SK-N-SH (cell line): ENCODE measurements at regions not wholly inside any gene's neighbourhood (a gene's known extent, or its start where the extent isn't known, plus 50 kb on each side); places are given as distances from the start of the nearest gene placed in this dataset.

ENCODE experiments used
- CTCF ChIA-PET: fragments of 300-600, 350-600 bp; formaldehyde crosslinking; extraction: SDS; loops from one replicate; lab custom pipeline; 2021; lab: Yijun Ruan, JAX
- POLR2A ChIA-PET: fragments of 350-600 bp; sonication (Branson Sonifier 250); formaldehyde crosslinking; extraction: SDS; loops from one replicate; lab custom pipeline; 2020; ENCODE audit warnings: antibody characterized with exemption, inconsistent platforms; lab: Yijun Ruan, JAX
- DNase-seq: peaks from one replicate; pipeline ENCODE4 v3.0.0; 2012
- H2AFZ ChIP-seq: fragments of 200-600 bp; sonication (generic); 2 replicates; pipeline ENCODE4 v1.8.1; 2016; ENCODE audit warnings: antibody characterized with exemption, mild to moderate bottlenecking, low read depth
- H3F3A ChIP-seq: fragments of 200-600 bp; sonication (generic); replicated peaks from 2 replicates; pipeline ENCODE3; 2016; ENCODE audit warnings: antibody characterized with exemption, mild to moderate bottlenecking; ENCODE audit not compliant: insufficient read depth
- H3K27ac ChIP-seq, 2 experiments: fragments of 200-500 bp in 1 of 2; fragments of 200-600 bp in 1 of 2; sonication (Bioruptor generic) in 1 of 2; sonication (generic), shearing (Covaris generic) in 1 of 2; 2 replicates each; pipeline versions ENCODE4 v1.5.1 to v1.6.1; 2014 to 2016; ENCODE audit warnings: low read depth in 2 of 2, inconsistent platforms in 1 of 2, low read length in 1 of 2, mild to moderate bottlenecking in 1 of 2, mixed read lengths in 1 of 2
- H3K27me3 ChIP-seq: fragments of 200-600 bp; sonication (generic), shearing (Covaris generic); 2 replicates; pipeline ENCODE4 v1.6.1; 2016; ENCODE audit warnings: mixed run types; ENCODE audit not compliant: insufficient read depth
- H3K36me3 ChIP-seq, 2 experiments: fragments of 200-500 bp in 1 of 2; fragments of 200-600 bp in 1 of 2; sonication (Bioruptor generic) in 1 of 2; sonication (generic) in 1 of 2; replicated peaks in 1 of 2; 2 replicates each; pipeline versions ENCODE3 to v1.5.1; 2014 to 2016; ENCODE audit warnings: low read length in 1 of 2, mild to moderate bottlenecking in 1 of 2; ENCODE audit not compliant: insufficient read depth in 2 of 2, control insufficient read depth in 1 of 2
- H3K4me1 ChIP-seq, 2 experiments: fragments of 200-500 bp in 1 of 2; fragments of 200-600 bp in 1 of 2; sonication (Bioruptor generic) in 1 of 2; sonication (generic), shearing (Covaris generic) in 1 of 2; 2 replicates each; pipeline versions ENCODE4 v1.5.1 to v1.6.1; 2014 to 2016; ENCODE audit warnings: low read depth in 1 of 2, low read length in 1 of 2, mixed run types in 1 of 2; ENCODE audit not compliant: insufficient read depth in 2 of 2, control insufficient read depth in 1 of 2
- H3K4me2 ChIP-seq: fragments of 200-600 bp; sonication (generic), shearing (Covaris generic); 2 replicates; pipeline ENCODE4 v1.6.1; 2017; ENCODE audit warnings: mixed run types
- H3K4me3 ChIP-seq, 2 experiments: fragments of 200-500 bp in 1 of 2; fragments of 200-600 bp in 1 of 2; sonication (Bioruptor generic) in 1 of 2; sonication (generic), shearing (Covaris generic) in 1 of 2; 2 replicates each; pipeline versions ENCODE4 v1.5.1 to v1.8.1; 2014 to 2016; ENCODE audit warnings: low read depth in 2 of 2, inconsistent platforms in 1 of 2, low read length in 1 of 2, mild to moderate bottlenecking in 1 of 2, mixed read lengths in 1 of 2, moderate library complexity in 1 of 2
- H3K79me2 ChIP-seq: fragments of 200-600 bp; sonication (generic); 2 replicates; pipeline ENCODE4 v1.8.1; 2017; ENCODE audit warnings: mild to moderate bottlenecking; ENCODE audit not compliant: insufficient read depth
- H3K9ac ChIP-seq: fragments of 200-600 bp; sonication (generic); 2 replicates; pipeline ENCODE4 v1.6.1; 2017; ENCODE audit warnings: mixed run types
- H3K9me2 ChIP-seq: fragments of 200-600 bp; sonication (generic); 2 replicates; pipeline ENCODE4 v1.6.1; 2017; ENCODE audit warnings: mixed run types
- H3K9me3 ChIP-seq: fragments of 200-600 bp; sonication (generic); 2 replicates; pipeline ENCODE4 v1.6.1; 2017; ENCODE audit warnings: mixed run types, mild to moderate bottlenecking, moderate library complexity
- H4K20me1 ChIP-seq: fragments of 200-600 bp; sonication (generic); 2 replicates; pipeline ENCODE4 v1.6.1; 2017; ENCODE audit warnings: mild to moderate bottlenecking, mixed run types; ENCODE audit not compliant: insufficient read depth
- ELF1 ChIP-seq: IDR thresholded peaks from 2 replicates; pipeline ENCODE4 v1.4.0; 2012
- EP300 ChIP-seq, 2 experiments: IDR thresholded peaks; 2 replicates each; pipeline versions ENCODE4 v1.4.0 to v1.6.1; 2012; ENCODE audit warnings: borderline replicate concordance in 1 of 2, low read depth in 1 of 2, low read length in 1 of 2
- FOSL2 ChIP-seq: IDR thresholded peaks from 2 replicates; pipeline ENCODE4 v1.4.0; 2012; ENCODE audit warnings: low read depth, mild to moderate bottlenecking, moderate library complexity, borderline replicate concordance
- FOXJ3 ChIP-seq: sonication (generic); formaldehyde crosslinking; IDR thresholded peaks from 2 replicates; pipeline ENCODE4 v1.5.1; 2020; ENCODE audit warnings: mild to moderate bottlenecking, missing genetic modification reagents
- FOXM1 ChIP-seq: IDR thresholded peaks from 2 replicates; pipeline ENCODE4 v1.4.0; 2012; ENCODE audit warnings: low read depth, mild to moderate bottlenecking
- GABPA ChIP-seq: IDR thresholded peaks from 2 replicates; pipeline ENCODE4 v1.4.0; 2012; ENCODE audit warnings: low read depth, mild to moderate bottlenecking
- GATA2 ChIP-seq: sonication (generic); formaldehyde crosslinking; IDR thresholded peaks from 2 replicates; pipeline ENCODE4 v1.5.0; 2020; ENCODE audit warnings: mild to moderate bottlenecking, missing genetic modification reagents
- IRF3 ChIP-seq: fragments of 150-350 bp; IDR thresholded peaks from 2 replicates; pipeline ENCODE4 v1.6.1; 2016; ENCODE audit warnings: mild to moderate bottlenecking, low read depth, low read length
- MAX ChIP-seq: IDR thresholded peaks from 2 replicates; pipeline ENCODE4 v1.4.0; 2012; ENCODE audit warnings: low read depth
- MEF2A ChIP-seq: IDR thresholded peaks from 2 replicates; pipeline ENCODE4 v1.4.0; 2012; ENCODE audit warnings: low read depth, borderline replicate concordance
- MXI1 ChIP-seq: IDR thresholded peaks from 2 replicates; pipeline ENCODE4 v1.6.1; 2012; ENCODE audit warnings: mild to moderate bottlenecking, low read depth, low read length, improper control_type of control experiment
- POLR2AphosphoS5 ChIP-seq: IDR thresholded peaks from 2 replicates; pipeline ENCODE4 v1.6.1; 2012; ENCODE audit warnings: low read depth, low read length
- RAD21 ChIP-seq: IDR thresholded peaks from 2 replicates; pipeline ENCODE4 v1.6.1; 2012; ENCODE audit warnings: mild to moderate bottlenecking, low read length
- RCOR1 ChIP-seq: fragments of 150-350 bp; IDR thresholded peaks from 2 replicates; pipeline ENCODE4 v1.6.1; 2017; ENCODE audit warnings: antibody characterized with exemption, low read length
- RFX5 ChIP-seq: IDR thresholded peaks from 2 replicates; pipeline ENCODE4 v1.6.1; 2012; ENCODE audit warnings: mild to moderate bottlenecking, improper control_type of control experiment, low read length
- SIN3A ChIP-seq: IDR thresholded peaks from 2 replicates; pipeline ENCODE4 v1.6.1; 2012; ENCODE audit warnings: low read depth, mild to moderate bottlenecking, low read length, moderate library complexity, borderline replicate concordance
- SMC3 ChIP-seq: IDR thresholded peaks from 2 replicates; pipeline ENCODE4 v1.6.1; 2012; ENCODE audit warnings: low read depth, low read length, improper control_type of control experiment
- TAF1 ChIP-seq: IDR thresholded peaks from 2 replicates; pipeline ENCODE4 v1.6.1; 2012; ENCODE audit warnings: low read depth, mild to moderate bottlenecking, low read length, moderate library complexity, borderline replicate concordance
- TCF12 ChIP-seq: IDR thresholded peaks from 2 replicates; pipeline ENCODE4 v1.4.0; 2012
- TEAD4 ChIP-seq: IDR thresholded peaks from 2 replicates; pipeline ENCODE4 v1.4.0; 2012; ENCODE audit warnings: mild to moderate bottlenecking, borderline replicate concordance; ENCODE audit not compliant: insufficient read depth
- USF1 ChIP-seq: IDR thresholded peaks from 2 replicates; pipeline ENCODE4 v1.4.0; 2012; ENCODE audit warnings: low read depth, borderline replicate concordance
- WGBS: methylation state at CpG from one replicate; pipeline ENCODE4 v1.1.6; 2017; ENCODE audit warnings: low lambda C conversion rate; 5-methylcytosine and 5-hydroxymethylcytosine counted together
- TF ChIP-seq, protein P1 (sequence below): fragments of 200-600 bp; sonication (generic); IDR thresholded peaks from 2 replicates; pipeline ENCODE4 v1.6.1; 2017; ENCODE audit warnings: antibody characterized with exemption, mild to moderate bottlenecking, moderate library complexity
- TF ChIP-seq, protein P2 (sequence below): IDR thresholded peaks from 2 replicates; pipeline ENCODE4 v1.6.1; 2012; ENCODE audit warnings: mild to moderate bottlenecking, low read depth, low read length, moderate library complexity
- TF ChIP-seq, protein P3 (sequence below): IDR thresholded peaks from 2 replicates; pipeline ENCODE4 v1.4.0; 2012; ENCODE audit warnings: low read depth, borderline replicate concordance

- Histone ChIP-seq H4K20me1 (no peaks in the 10 kb centered on the region), H3K27ac (peak overlapping the region in 1 of 2 experiments; percentile 83; a peak in 2 of 4 replicates), H2AFZ (no peak overlapping the region), H3K4me3 (no peak overlapping the region), H3K9ac (no peak overlapping the region), H3K9me2 (no peaks in the 10 kb centered on the region), H3K4me1 (peaks cover 0 to 26% of the 10 kb centered on the region in 2 experiments; a peak in 2 of 4 replicates), H3K27me3 (no peaks in the 10 kb centered on the region), H3K36me3 (no peaks in the 10 kb centered on the region), H3K4me2 (no peak overlapping the region), H3K79me2 (no peaks in the 10 kb centered on the region), H3F3A (peaks cover 5% of the 10 kb centered on the region), H3K9me3 (no peaks in the 10 kb centered on the region)
- WGBS: 37% methylated on average over 3 of the region's 3 CpGs
- DNase-seq: peak; percentile 50
- ChIA-PET POLR2A (no interaction called here), CTCF (interaction anchor here (1.6 kb wide), 1 partner anchor 257 kb away, joined by 5 read pairs; no protein-coding TSS in a partner anchor)
- peak; percentile 60; the same call in 1 of the 2 replicates for TF ChIP-seq TEAD4
- TF ChIP-seq FOXJ3 (CRISPR knock-in tag): peak; percentile 54
- no peak for TF ChIP-seq MEF2A
- peak; percentile 59; the same call in 1 of the 2 replicates for TF ChIP-seq TCF12
- no peak for TF ChIP-seq SMC3
- TF ChIP-seq RFX5: no peak
- peak; percentile 99 for TF ChIP-seq RCOR1
- TF ChIP-seq SIN3A: no peak
- TF ChIP-seq GATA2 (CRISPR knock-in tag): peak; percentile 86
- TF ChIP-seq TAF1: no peak
- TF ChIP-seq MXI1: no peak
- TF ChIP-seq GABPA: no peak
- no peak for TF ChIP-seq FOXM1
- TF ChIP-seq, protein P1, sequence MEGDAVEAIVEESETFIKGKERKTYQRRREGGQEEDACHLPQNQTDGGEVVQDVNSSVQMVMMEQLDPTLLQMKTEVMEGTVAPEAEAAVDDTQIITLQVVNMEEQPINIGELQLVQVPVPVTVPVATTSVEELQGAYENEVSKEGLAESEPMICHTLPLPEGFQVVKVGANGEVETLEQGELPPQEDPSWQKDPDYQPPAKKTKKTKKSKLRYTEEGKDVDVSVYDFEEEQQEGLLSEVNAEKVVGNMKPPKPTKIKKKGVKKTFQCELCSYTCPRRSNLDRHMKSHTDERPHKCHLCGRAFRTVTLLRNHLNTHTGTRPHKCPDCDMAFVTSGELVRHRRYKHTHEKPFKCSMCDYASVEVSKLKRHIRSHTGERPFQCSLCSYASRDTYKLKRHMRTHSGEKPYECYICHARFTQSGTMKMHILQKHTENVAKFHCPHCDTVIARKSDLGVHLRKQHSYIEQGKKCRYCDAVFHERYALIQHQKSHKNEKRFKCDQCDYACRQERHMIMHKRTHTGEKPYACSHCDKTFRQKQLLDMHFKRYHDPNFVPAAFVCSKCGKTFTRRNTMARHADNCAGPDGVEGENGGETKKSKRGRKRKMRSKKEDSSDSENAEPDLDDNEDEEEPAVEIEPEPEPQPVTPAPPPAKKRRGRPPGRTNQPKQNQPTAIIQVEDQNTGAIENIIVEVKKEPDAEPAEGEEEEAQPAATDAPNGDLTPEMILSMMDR: no peak
- TF ChIP-seq, protein P2, sequence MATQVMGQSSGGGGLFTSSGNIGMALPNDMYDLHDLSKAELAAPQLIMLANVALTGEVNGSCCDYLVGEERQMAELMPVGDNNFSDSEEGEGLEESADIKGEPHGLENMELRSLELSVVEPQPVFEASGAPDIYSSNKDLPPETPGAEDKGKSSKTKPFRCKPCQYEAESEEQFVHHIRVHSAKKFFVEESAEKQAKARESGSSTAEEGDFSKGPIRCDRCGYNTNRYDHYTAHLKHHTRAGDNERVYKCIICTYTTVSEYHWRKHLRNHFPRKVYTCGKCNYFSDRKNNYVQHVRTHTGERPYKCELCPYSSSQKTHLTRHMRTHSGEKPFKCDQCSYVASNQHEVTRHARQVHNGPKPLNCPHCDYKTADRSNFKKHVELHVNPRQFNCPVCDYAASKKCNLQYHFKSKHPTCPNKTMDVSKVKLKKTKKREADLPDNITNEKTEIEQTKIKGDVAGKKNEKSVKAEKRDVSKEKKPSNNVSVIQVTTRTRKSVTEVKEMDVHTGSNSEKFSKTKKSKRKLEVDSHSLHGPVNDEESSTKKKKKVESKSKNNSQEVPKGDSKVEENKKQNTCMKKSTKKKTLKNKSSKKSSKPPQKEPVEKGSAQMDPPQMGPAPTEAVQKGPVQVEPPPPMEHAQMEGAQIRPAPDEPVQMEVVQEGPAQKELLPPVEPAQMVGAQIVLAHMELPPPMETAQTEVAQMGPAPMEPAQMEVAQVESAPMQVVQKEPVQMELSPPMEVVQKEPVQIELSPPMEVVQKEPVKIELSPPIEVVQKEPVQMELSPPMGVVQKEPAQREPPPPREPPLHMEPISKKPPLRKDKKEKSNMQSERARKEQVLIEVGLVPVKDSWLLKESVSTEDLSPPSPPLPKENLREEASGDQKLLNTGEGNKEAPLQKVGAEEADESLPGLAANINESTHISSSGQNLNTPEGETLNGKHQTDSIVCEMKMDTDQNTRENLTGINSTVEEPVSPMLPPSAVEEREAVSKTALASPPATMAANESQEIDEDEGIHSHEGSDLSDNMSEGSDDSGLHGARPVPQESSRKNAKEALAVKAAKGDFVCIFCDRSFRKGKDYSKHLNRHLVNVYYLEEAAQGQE: no peak
- TF ChIP-seq, protein P3, sequence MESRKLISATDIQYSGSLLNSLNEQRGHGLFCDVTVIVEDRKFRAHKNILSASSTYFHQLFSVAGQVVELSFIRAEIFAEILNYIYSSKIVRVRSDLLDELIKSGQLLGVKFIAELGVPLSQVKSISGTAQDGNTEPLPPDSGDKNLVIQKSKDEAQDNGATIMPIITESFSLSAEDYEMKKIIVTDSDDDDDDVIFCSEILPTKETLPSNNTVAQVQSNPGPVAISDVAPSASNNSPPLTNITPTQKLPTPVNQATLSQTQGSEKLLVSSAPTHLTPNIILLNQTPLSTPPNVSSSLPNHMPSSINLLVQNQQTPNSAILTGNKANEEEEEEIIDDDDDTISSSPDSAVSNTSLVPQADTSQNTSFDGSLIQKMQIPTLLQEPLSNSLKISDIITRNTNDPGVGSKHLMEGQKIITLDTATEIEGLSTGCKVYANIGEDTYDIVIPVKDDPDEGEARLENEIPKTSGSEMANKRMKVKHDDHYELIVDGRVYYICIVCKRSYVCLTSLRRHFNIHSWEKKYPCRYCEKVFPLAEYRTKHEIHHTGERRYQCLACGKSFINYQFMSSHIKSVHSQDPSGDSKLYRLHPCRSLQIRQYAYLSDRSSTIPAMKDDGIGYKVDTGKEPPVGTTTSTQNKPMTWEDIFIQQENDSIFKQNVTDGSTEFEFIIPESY: no peak
- no peak for TF ChIP-seq USF1
- TF ChIP-seq RAD21: peak; percentile 29; the same call in 1 of the 2 replicates
- TF ChIP-seq MAX: no peak
- TF ChIP-seq EP300 (IDR thresholded peaks at IDR 0.05; ENCODE audit: borderline replicate concordance in 1 of 2, low read depth in 1 of 2, low read length in 1 of 2): peak in 1 of 2 experiments; percentile 92; a peak in 2 of 4 replicates
- no peak for TF ChIP-seq FOSL2
- TF ChIP-seq POLR2AphosphoS5: 0 out of 2 replicates have a peak, but pooled peaks have one; percentile 15
- no peak for TF ChIP-seq IRF3
- no peak for TF ChIP-seq ELF1
These were observed 418.0 kb downstream of the SPATA31D1 start for GRCh38 chr9:82406456-82407085.
